GM21528 (cell line): ENCODE measurements at regions not wholly inside any gene's neighbourhood (a gene's known extent, or its start where the extent isn't known, plus 50 kb on each side); places are given as distances from the start of the nearest gene placed in this dataset.
"Not testable (repeated sequence)": the region's sequence is repeated elsewhere in the genome, so short reads cannot be mapped to it uniquely, and the experiment has no call there.

ENCODE experiments used
- ATAC-seq: cut with Tn5 transposase; IDR thresholded peaks from one replicate; pipeline ENCODE4 v1.9.1; 2021; ENCODE audit warnings: mild to moderate bottlenecking, moderate library complexity; ENCODE audit not compliant: unreplicated experiment, low FRiP score

DNA sequence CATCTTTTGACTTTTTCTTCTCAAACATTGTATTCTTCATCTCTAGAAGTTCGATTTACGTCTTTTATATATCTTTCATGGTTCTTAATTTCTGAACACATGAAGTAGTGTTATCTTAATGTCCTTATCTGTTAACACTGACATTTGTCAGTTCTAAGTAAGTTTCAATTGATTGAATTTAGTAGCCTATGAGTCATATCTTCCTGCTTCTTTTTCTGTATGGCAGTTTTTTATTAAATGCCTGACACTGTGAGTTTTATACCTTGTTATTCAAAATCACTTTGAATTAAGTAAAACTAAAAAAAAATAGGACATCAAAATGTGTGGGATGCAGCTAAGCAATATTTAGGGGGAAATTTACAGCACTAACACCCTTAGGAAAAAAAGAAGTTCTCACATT, 707.0 kb upstream of the ACO1 start:
- ATAC-seq, result no peak

DNA sequence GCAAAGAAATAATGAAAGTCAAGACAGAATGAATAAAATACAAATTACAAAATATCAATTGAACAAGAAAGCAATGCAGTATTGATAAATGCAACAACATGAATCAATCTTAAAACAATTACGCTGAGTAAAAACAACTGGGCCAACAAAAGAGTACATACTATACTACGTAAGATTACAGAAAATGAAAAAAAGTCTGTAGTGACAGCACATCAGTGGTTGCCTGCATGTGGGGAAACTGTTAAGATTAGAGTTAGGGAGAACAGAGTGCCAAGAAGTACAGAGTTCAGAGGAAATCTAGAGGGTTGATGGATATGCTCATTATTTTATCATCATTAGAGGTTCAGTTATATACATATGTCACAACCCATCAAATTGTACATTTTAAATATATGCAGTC, 706.6 kb upstream of the ACO1 start:
- ATAC-seq, result no peak

DNA sequence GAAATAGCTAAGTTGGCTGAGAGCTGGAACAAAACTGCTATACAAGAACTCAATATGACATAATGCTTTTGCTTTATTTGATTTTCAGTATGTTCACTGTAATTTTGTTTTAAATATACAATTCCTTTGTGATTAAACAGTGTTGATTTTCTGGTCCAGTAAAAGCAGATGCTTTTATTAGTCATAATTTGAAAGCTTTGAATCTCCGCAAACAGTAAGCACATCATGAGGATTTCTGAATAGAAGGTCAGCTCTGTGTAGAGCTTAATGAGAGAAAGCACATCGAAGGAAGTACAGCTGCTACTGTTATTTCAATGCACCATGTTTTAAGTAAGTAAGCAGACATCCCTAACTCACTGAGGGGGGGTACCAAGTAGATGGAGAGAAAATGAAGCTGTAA, 701.3 kb upstream of the ACO1 start:
- no peak for ATAC-seq

DNA sequence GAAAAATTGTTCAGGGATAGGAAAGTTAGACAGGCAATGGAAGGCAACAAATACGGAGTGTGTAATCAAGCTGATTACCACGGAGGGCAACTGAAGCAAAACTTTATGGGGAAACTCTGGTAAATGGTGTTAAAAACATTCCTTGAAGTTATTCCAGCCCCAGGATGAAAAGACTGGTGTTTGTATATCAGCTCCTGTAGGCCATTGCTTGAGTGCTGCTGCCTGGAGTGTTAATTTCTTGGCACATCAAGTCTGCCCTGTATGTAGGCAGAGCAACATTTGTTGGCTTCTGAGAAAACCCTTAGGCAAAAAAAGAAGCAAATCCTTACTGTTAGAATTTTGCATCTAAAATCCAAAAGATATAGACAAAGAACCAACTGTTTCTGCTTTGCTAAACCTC, 686.5 kb upstream of the ACO1 start:
- no peak for ATAC-seq

DNA sequence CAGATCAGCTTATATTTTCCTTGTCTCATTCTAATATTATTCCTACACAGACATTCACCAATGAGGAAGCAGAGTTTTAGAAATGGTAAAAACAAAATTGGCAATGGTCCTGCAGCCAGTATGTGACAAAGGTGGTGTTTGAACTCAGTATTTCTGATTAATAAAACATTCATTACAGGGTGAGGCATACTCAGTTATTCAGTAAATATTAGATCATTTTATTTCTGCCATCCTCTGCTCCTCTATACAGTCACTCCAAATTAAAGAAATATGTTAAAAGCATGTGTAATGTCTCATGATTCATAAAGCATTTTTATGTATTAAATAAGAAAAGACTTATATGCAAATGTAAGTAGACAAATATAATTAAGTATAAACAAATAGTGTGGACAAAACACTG, 684.6 kb upstream of the ACO1 start:
- ATAC-seq, result no peak

DNA sequence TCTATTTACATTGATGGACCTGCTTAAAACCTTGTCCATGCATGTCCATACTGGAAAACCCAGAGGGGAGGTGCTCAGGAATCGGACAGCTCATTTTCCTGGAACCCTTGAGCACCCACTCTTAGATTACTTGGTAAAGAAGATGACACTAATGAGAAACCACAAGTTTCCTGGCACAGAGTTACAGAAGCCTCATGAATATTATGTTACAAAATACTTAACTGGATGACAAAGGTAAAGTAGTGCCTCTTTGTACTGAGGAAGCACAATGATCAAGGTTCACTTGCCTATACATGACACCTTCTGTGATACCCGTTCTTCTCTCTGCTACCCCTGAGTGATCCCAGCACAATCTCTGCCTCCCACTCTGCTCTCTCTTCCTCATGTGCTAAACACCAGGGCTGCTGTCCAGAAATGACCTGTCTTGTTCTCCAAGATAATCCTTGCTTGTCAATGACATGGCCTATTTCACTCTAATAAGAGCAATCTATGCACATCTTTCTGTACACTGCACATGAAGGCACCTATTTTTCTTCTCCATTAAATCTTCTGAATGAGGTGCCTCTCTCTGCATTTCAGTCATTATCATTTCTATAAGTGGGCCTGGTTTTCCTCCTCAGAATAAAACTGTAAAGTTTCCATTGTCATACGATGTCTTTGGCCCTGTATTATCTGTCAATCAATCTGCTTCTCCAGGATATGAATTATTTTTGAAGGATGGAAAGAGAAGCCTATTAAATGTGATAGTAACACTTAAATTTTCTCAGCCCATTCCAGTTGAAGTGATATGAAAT, 684.0 kb upstream of the ACO1 start:
- no peak for ATAC-seq

DNA sequence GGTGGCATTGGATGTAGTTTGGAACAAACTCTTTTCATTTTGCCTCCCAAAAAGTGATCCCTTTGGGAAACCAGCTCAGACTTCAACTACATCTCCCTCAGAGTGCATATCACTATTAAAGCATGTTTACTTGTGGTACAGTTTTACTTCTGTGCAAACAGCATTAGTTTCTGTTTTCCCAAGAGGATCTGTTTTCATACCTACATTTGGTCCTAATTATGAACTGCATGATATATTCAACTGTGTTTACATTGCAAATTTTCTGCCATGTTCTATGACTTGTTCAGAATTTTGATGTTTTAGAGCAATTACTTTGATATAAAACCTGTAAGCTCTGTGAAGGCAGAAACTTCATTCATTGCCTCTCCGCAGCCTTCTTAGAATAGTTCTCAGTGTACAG, 681.5 kb upstream of the ACO1 start:
- no peak for ATAC-seq

DNA sequence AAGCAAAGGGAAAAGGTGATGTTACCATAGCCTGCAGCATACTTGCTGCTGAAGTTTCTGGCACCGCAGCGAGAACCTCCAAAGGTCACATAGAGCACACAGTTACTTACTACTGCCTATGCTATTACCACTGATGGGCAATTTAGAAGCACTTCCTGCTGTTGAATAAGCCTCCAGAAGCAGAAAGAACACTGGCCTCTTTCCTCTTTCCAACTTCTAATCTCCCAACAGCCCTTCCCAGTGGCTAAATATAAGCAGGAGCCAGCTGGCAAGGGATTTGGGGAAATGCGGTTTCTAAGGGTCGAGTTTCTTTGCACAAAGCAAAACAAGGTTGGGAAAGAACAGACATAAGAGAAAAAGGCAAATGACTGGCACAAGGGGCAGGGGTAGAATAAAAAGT, 669.2 kb upstream of the ACO1 start:
- no peak for ATAC-seq

DNA sequence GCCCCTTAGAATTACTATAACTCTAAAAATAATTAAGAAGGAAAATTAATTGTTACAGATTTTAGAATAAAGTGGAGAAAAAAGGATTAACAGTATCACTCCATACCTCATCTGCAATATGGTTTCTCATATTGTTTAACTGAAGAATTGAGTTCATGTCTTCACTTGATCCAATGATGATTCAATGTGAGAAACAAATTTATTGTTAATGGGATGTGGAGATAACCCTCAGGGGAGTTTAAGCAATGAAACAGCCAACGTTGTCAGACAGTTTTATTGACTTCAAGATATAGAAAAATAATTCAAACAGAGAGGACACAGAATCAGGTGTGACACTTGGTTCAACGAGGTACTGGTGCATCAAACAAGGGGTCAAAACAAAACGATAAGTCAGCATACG, 665.2 kb upstream of the ACO1 start:
- ATAC-seq, result no peak

DNA sequence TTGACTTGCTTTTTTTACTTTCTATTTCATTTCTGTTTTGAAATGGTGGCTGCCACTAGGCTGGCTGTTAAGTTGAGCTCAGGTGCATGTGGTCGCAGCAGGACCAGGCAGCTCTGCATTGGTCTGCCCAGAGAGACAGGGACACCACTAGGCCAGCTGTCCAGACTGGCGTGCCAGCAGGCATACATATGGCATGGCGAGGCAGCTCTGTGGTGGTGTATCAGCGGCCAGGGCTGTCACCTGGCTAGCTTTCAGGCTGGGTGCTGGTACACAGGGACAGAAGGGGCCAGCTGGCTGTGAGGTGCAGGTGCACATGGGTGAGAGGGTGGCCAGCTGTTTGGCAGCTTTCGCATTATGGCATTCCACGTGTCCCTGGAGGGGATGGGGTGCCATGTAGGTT, 654.0 kb upstream of the ACO1 start:
- no peak for ATAC-seq

DNA sequence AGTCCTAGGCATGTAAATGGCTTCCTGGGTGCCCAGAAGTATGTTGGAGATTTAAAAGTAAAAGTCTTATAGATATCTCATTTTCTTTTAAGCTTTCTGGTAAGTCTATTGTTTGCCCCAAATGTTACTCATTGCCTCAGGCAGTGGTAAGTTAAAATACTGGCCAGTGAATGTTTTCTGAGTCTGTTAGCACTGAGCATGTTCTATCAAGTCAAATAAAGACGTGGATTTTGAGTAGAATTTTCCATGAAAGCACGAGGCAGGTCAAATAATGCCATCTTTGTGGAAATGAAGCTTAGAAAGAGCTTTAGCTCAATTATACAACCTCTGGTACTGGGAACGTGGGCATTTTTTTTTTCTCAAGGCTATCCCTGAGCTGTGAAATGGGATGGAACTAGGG, 651.3 kb upstream of the ACO1 start:
- ATAC-seq, result no peak

DNA sequence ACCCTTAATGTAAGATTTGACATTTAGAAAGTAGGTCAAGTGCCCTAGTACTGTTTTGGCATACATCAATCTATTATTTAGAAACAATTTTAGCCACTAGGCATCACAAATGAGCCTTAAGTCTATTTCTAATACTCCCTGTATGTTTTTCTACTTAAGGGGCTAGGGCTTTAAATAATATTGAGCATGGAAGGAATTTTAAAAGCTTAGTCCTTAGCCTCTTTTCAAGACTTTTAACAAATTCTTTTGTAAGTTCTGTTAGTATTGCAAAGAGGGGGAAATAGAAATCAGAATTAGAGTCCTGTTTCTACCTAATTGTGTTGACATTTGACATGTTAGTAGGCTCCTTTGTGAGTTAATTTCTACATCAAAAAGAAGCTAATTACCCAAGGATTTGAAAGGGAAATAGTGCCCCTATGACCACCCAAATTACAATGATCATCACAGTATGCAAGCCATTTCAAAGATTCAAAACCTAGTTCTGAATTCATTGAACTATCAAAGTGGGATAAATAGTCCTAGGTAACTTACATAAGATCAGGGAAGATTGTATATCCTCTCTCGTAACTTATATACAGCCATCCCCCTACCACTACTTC, 647.8 kb upstream of the ACO1 start:
- no peak for ATAC-seq

DNA sequence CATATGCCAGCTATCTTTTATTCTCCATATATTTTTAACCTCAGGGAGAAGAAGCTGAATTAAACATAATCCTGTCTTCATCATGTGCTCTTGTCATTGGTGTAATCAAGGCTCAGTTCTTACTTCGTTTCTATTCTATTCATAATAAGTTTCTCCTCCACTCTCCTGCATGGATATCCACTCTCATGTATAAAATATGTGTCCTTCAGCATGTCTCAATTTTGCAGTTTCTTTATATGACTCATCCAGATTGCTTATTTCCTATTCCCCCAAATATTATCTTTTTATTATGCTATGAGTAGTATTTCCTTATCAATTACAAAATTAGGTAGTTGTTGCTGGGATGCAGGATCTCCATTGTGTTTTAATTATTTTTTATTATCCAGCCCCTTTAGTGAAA, 643.7 kb upstream of the ACO1 start:
- no peak for ATAC-seq

DNA sequence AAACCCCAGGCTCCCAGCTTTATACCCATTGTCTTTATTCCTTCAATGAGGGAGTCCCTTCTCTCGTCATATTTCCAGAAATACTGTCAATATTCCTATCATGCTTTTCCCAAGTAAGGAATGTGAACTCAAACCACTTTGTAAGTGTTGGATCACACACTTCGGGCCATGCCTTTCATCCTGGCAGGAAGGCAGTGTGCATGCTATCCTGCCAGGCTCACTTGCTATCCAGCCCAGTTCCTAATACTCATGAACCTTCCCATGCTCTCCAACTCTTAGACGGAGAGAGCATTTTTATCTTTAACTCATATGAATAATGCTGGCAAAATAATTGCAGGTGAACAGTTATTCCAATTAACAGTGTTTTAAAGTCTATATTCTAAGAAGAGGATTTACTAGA, 639.9 kb upstream of the ACO1 start:
- ATAC-seq, result no peak

DNA sequence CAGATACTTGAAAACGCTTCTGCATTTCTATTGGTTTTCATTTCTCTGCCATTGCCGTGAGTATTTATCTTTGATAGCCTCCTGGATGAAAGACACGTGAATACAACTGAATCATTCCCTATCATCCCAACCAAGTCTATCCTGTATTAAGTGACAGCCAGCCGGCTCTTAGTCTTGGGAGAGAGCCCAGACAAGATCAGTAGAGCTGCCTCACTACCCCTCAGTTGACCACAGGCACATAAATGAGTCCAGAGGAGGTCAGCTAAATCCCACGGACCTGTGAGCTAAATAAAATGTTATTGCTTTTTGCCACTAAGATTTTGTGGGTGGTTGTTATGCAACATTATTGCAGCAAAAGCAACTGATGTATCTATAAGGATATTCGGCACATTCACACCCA, 639.0 kb upstream of the ACO1 start:
- ATAC-seq, result no peak

DNA sequence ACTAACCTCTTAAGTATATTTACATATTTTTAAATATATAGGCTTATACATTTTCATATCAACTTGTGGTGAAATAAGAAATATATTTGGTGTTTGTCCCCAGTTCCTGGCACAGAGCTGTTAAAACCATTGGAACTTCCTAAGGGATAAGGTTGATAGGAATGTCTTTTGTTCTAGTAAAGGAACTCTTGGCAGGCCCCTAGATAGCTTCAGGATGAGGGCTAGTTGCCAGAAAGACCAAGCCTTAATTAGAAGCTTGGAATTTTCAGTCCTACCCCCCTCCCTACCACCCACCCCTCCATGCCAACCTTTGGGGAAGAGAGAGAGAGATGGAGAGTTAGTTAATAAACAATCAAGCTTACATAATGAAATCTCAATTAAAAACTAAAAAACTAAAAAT, 638.6 kb upstream of the ACO1 start:
- ATAC-seq, result no peak

DNA sequence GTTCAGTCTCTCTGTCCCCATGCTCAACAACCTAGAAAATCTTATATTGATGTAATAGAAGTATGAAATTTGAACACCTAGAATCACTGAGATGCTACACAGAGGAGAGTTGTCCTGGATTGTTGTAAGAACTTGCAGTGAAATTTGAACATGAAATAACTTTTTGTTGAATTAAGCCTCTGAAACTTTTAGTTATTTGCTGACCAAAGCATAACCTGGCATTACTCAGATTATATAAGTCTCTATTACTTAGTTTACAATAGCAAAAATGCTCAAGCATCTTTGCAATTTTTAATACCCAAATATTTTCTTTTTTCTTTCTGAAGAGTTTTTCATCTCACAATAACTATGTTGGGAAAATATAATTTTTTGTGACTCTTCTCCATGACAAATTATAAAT, 630.7 kb upstream of the ACO1 start:
- ATAC-seq, result no peak

DNA sequence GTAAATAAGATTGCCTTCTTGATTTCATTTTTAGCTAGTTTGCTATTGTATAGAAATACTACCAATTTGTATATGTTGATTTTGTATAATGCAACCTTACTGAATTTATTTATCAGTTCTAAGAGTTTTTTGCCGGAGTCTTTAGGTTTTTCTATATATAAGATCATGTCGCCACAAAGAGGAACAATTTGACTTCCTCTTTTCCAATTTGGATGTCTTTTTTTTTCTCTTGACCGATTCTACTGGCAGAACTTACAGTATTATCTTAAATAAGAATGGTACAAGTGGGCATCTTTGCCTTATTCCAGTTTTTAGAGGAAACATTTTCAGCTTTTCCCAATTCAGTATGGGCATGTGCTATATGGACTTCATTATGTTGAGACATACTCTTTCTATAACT, 624.7 kb upstream of the ACO1 start:
- ATAC-seq, result no peak

DNA sequence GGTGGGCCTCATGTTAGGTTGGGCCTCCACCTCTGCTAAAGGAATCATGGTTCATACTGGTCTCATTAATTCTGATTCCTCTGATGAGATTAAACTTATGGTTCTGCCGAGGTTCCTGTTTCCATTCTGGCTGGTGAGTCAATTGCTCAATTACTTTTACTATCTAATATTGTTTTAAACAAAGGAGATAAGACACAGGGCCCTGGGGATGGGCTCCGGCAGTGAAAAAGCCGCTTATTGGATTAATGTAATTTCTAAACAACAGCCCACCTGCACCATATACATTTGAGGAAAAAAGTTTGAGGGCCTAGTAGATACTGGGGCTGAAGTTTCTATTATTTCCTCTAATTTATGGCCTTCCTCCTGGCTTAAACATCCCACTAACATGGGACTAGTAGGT, 610.4 kb upstream of the ACO1 start:
- ATAC-seq, result not testable (repeated sequence)

DNA sequence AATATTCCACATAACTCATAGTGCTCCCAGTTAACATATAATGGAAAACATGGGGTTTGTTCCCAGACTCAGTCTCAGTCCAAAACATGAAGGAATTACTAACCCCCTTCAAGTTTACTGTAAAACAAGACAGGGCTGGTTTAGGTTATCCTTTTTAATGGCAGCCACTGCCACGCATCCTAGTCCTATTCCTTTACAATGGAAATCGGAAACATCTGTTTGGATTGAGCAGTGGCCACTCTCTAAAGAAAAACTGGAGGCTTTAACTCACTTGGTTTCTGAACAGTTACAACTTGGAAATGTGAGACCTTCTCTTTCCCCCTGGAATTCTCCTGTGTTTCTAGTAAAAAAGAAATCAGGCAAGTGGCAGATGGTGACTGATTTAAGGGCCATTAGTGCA, 609.9 kb upstream of the ACO1 start:
- ATAC-seq, result no peak

DNA sequence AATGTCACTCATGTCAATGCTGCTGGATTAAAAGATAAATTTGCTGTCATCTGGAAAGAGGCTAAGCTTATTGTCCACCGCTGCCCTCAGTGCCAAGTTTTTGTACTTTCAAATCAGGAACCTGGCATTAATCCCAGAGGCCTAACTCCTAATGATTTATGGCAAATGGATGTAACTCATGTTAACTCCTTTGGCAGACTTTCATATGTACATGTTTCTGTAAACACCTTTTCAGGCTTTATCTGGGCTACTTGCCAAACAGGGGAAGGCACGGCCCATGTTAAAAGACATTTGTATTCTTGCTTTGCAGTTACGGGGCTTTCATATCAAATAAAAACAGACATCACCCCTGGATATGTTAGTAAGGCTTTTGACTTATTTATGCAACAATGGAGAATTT, 608.0 kb upstream of the ACO1 start:
- ATAC-seq, result no peak

DNA sequence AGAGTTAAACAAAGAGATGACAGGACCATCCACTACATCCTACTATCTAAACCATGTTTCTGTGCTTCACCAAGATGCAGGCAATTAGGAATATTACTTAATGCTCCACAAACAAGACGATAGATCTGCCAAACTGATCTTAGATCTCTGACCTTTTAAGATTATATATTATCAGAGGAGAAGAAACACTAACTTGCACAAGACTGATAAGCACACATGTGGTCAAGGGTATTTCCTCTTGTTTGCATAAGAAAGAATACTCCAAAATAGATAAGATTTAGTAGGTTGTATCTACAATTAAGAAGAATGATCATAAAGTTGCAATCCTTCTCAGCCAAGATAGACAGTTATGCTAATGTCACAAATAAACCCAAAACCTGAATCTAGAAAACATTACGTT, 601.0 kb upstream of the ACO1 start:
- ATAC-seq, result no peak

DNA sequence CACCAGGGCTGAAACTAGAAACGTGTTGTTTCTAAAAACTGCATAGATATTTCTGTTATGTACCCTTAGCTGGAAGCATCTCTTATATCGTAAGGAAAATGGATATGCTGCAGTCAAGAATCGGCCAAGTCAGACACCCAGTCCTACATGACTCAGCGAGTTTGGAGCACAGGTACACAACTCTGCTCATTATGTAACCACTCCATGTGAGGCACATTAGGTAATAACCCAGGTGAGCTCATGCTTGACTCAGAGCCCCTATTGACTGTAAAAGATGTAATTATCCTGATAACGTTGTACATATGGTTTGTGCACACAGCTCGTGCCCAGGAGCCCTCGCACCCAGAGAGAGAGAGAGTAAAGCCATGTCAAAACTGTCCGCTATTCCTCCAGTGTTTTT, 593.7 kb upstream of the ACO1 start:
- ATAC-seq, result no peak
